GM12878 (cell line): ENCODE measurements at regions not wholly inside any gene's neighbourhood (a gene's known extent, or its start where the extent isn't known, plus 50 kb on each side); places are given as distances from the start of the nearest gene placed in this dataset.
"Not testable (repeated sequence)": the region's sequence is repeated elsewhere in the genome, so short reads cannot be mapped to it uniquely, and the experiment has no call there.

Experiments
- ATAC-seq: fragments of 200-7000 bp; cut with Tn5 transposase; 3 replicates; pipeline ENCODE4 v1.9.1; 2020; ENCODE audit warnings: mild to moderate bottlenecking, moderate library complexity
- BruUV-seq: library from RNA; stranded (reverse); fragments of 400-500 nt; replicated peaks from 2 replicates; lab custom pipeline; 2021; lab: Mats Ljungman, UMichigan
- CTCF ChIA-PET: fragments of 300-600 bp; sonication (Branson Sonifier 250); formaldehyde crosslinking; extraction: SDS; loops from one replicate; lab custom pipeline; 2021; ENCODE audit warnings: inconsistent platforms; lab: Yijun Ruan, JAX
- POLR2A ChIA-PET: fragments of 350-600 bp; formaldehyde crosslinking; extraction: SDS; loops from one replicate; lab custom pipeline; 2021; ENCODE audit warnings: inconsistent platforms; lab: Charles Lee
- RAD21 ChIA-PET: fragments of 300-600 bp; sonication (Branson Sonifier 250); formaldehyde crosslinking; loops from one replicate; lab custom pipeline; 2023; ENCODE audit warnings: antibody characterized with exemption; ENCODE audit not compliant: unreplicated experiment; lab: Charles Lee
- SMC1A ChIA-PET: fragments of 300-600 bp; sonication (Branson Sonifier 250); formaldehyde crosslinking; loops from one replicate; lab custom pipeline; 2023; ENCODE audit not compliant: unreplicated experiment, uncharacterized antibody; lab: Charles Lee
- DNase-seq: peaks from one replicate; pipeline ENCODE4 v3.0.0-alpha.2; 2011; ENCODE audit warnings: low read depth, low spot score
- FAIRE-seq: peaks from 3 replicates; lab custom pipeline; 2011; peaks lifted over from hg19 to GRCh38; lab: Jason Lieb, UNC
- H2AFZ ChIP-seq: 2 replicates; pipeline ENCODE4 v1.6.0; 2011; ENCODE audit warnings: low read depth, low read length, control low read depth; ENCODE audit not compliant: control insufficient read depth
- H3K27ac ChIP-seq: 2 replicates; pipeline ENCODE4 v1.5.1; 2011; ENCODE audit warnings: control low read depth; ENCODE audit not compliant: control insufficient read depth, insufficient read depth
- H3K27me3 ChIP-seq, 2 experiments: replicated peaks in 1 of 2; 2 replicates each; pipeline versions ENCODE4 v1.6.0 to v1.6.1; 2011; ENCODE audit warnings: low read length in 1 of 2; ENCODE audit not compliant: control insufficient read depth in 2 of 2, insufficient read depth in 2 of 2
- H3K36me3 ChIP-seq, 2 experiments: 2 replicates each; pipeline ENCODE4 v1.5.1; 2011; ENCODE audit warnings: low read length in 1 of 2; ENCODE audit not compliant: control insufficient read depth in 2 of 2, insufficient read depth in 2 of 2
- H3K4me1 ChIP-seq: 2 replicates; pipeline ENCODE4 v1.6.1; 2011; ENCODE audit warnings: mild to moderate bottlenecking, low read length, moderate library complexity, mixed read lengths; ENCODE audit not compliant: control insufficient read depth, insufficient read depth
- H3K4me2 ChIP-seq: 2 replicates; pipeline ENCODE4 v1.6.0; 2011; ENCODE audit warnings: control low read depth; ENCODE audit not compliant: control insufficient read depth, insufficient read depth
- H3K4me3 ChIP-seq: fragments of 200-600 bp; sonication (generic); 2 replicates; pipeline ENCODE4 v1.5.1; 2016
- H3K79me2 ChIP-seq: 2 replicates; pipeline ENCODE4 v1.6.0; 2011; ENCODE audit warnings: low read length; ENCODE audit not compliant: control insufficient read depth, insufficient read depth
- H3K9ac ChIP-seq: 2 replicates; pipeline ENCODE4 v1.8.0; 2011; ENCODE audit warnings: low read length, control low read depth, mixed read lengths; ENCODE audit not compliant: control insufficient read depth, insufficient read depth
- H3K9me3 ChIP-seq: replicated peaks from 3 replicates; pipeline ENCODE4 v1.5.1; 2011; ENCODE audit warnings: mild to moderate bottlenecking, low read length; ENCODE audit not compliant: control insufficient read depth, insufficient read depth
- H4K20me1 ChIP-seq: 2 replicates; pipeline ENCODE4 v1.6.0; 2011; ENCODE audit not compliant: control insufficient read depth, insufficient read depth
- CREB1 ChIP-seq: IDR thresholded peaks from 2 replicates; pipeline ENCODE4 v1.6.1; 2012; ENCODE audit warnings: low read depth, mild to moderate bottlenecking, inconsistent platforms
- HDAC2 ChIP-seq: fragments of 200-600 bp; sonication (generic); IDR thresholded peaks from 2 replicates; pipeline ENCODE4 v1.6.1; 2017
- HDAC6 ChIP-seq: fragments of 200-600 bp; sonication (generic); IDR thresholded peaks from one replicate; pipeline ENCODE4 v1.8.0; 2017; ENCODE audit warnings: antibody characterized with exemption; ENCODE audit not compliant: unreplicated experiment
- IKZF1 ChIP-seq: fragments of 450-650 bp; conservative IDR thresholded peaks from 2 replicates; pipeline ENCODE4 v1.6.1; 2017; ENCODE audit warnings: antibody characterized with exemption, mild to moderate bottlenecking
- IRF5 ChIP-seq: fragments of 450-650 bp; IDR thresholded peaks from 2 replicates; pipeline ENCODE4 v1.6.1; 2017; ENCODE audit warnings: borderline replicate concordance
- MYB ChIP-seq: fragments of 150-350 bp; IDR thresholded peaks from 2 replicates; pipeline ENCODE4 v1.6.1; 2014; ENCODE audit warnings: mild to moderate bottlenecking, low read depth, low read length, borderline replicate concordance
- PML ChIP-seq: IDR thresholded peaks from 2 replicates; pipeline ENCODE4 v1.6.1; 2012; ENCODE audit warnings: low read length, inconsistent platforms
- RB1 ChIP-seq: fragments of 450-650 bp; formaldehyde crosslinking; IDR thresholded peaks from 2 replicates; pipeline ENCODE4 v1.6.1; 2017; ENCODE audit warnings: mild to moderate bottlenecking, borderline replicate concordance
- SRF ChIP-seq, 2 experiments: IDR thresholded peaks; 2 replicates each; pipeline ENCODE4 v1.6.1; 2011; ENCODE audit warnings: low read depth in 2 of 2, low read length in 2 of 2, mild to moderate bottlenecking in 1 of 2, moderate library complexity in 1 of 2
- TCF7 ChIP-seq: IDR thresholded peaks from 2 replicates; pipeline ENCODE4 v1.6.1; 2014; ENCODE audit warnings: antibody characterized with exemption, borderline replicate concordance
- ZNF622 ChIP-seq: fragments of 450-650 bp; IDR thresholded peaks from 2 replicates; pipeline ENCODE4 v1.6.1; 2017; ENCODE audit warnings: mild to moderate bottlenecking, inconsistent platforms
- WGBS: methylation state at CpG from one replicate; pipeline ENCODE4 v1.1.6; 2016; ENCODE audit warnings: low lambda C conversion rate; ENCODE audit not compliant: insufficient replicate concordance, insufficient coverage; ENCODE audit errors: missing lambda C conversion rate; 5-methylcytosine and 5-hydroxymethylcytosine counted together
- in situ Hi-C: fragments of 300-500 bp; cut with MboI; formaldehyde crosslinking; loops from 9 replicates; pipeline ENCODE4 v1.14.3; 2018; ENCODE audit warnings: mixed read lengths
- intact Hi-C: fragments of 100-400 bp; cut with micrococcal nuclease; formaldehyde crosslinking; loops from one replicate; pipeline ENCODE4 v1.14.2; 2022; ENCODE audit not compliant: unreplicated experiment

- TF ChIP-seq SRF (IDR thresholded peaks at IDR 0.05; ENCODE audit: low read depth in 2 of 2, low read length in 2 of 2) (no peak), IKZF1 (no peak), CREB1 (no peak), IRF5 (no peak)
These were observed 247.1 kb upstream of the GRIK2 start (continued) for GRCh38 chr6:101146389-101146788.

- in situ Hi-C loops, result no loop called here
These were observed 243.3 kb upstream of the GRIK2 start for GRCh38 chr6:101150226-101150625.

GRCh38 chr6:101157638-101158037, 235.9 kb upstream of the GRIK2 start:
- in situ Hi-C loops, H4K20me1 ChIP-seq, H3K27ac ChIP-seq, intact Hi-C loops, H3K9me3 ChIP-seq, H3K4me3 ChIP-seq, BruUV-seq, CTCF ChIA-PET, RAD21 ChIA-PET, H3K4me1 ChIP-seq, FAIRE-seq, DNase-seq, H3K79me2 ChIP-seq, ATAC-seq, H3K27me3 ChIP-seq, POLR2A ChIA-PET, H3K36me3 ChIP-seq, SMC1A ChIA-PET, H2AFZ ChIP-seq, H3K9ac ChIP-seq, H3K4me2 ChIP-seq: not testable (repeated sequence)
- 46% methylated on average over 11 of the region's 11 CpGs for WGBS

More at GRCh38 chr6:101150226-101150625, 243.3 kb upstream of the GRIK2 start:
- BruUV-seq, result no TSS peak
- no peak overlapping the region for H3K27ac ChIP-seq
- no peaks in the 10 kb centered on the region for H3K4me1 ChIP-seq
- H3K9ac ChIP-seq, result no peak overlapping the region
- DNase-seq (no peak), ATAC-seq (no peak), FAIRE-seq (no peak)
- H4K20me1 ChIP-seq, result no peaks in the 10 kb centered on the region
- H2AFZ ChIP-seq, result no peak overlapping the region
- TF ChIP-seq HDAC6 (no peak), PML (no peak), TCF7 (no peak), ZNF622 (no peak), MYB (no peak), RB1 (no peak), HDAC2 (no peak)
- no peaks in the 10 kb centered on the region for H3K9me3 ChIP-seq
- ChIA-PET CTCF (no interaction called here), RAD21 (no interaction called here), POLR2A (interaction anchor here (0.7 kb wide), 1 partner anchor 1366 kb away, joined by 8 read pairs; no protein-coding TSS in a partner anchor), SMC1A (interaction anchor here (0.5 to 1.4 kb wide), 4 partner anchors 13 to 36 kb away, joined by 3 read pairs; no protein-coding TSS in a partner anchor)
- intact Hi-C loops, result no loop called here
- no peak overlapping the region for H3K4me2 ChIP-seq
- no peak overlapping the region for H3K4me3 ChIP-seq
- no peaks in the 10 kb centered on the region for H3K79me2 ChIP-seq
- H3K27me3 ChIP-seq, result no peaks in the 10 kb centered on the region
- H3K36me3 ChIP-seq, result no peaks in the 10 kb centered on the region
